ENCODE measurements at regions not wholly inside any gene's neighbourhood (a gene's known extent, or its start where the extent isn't known, plus 50 kb on each side); places are given as distances from the start of the nearest gene placed in this dataset.

DNA sequence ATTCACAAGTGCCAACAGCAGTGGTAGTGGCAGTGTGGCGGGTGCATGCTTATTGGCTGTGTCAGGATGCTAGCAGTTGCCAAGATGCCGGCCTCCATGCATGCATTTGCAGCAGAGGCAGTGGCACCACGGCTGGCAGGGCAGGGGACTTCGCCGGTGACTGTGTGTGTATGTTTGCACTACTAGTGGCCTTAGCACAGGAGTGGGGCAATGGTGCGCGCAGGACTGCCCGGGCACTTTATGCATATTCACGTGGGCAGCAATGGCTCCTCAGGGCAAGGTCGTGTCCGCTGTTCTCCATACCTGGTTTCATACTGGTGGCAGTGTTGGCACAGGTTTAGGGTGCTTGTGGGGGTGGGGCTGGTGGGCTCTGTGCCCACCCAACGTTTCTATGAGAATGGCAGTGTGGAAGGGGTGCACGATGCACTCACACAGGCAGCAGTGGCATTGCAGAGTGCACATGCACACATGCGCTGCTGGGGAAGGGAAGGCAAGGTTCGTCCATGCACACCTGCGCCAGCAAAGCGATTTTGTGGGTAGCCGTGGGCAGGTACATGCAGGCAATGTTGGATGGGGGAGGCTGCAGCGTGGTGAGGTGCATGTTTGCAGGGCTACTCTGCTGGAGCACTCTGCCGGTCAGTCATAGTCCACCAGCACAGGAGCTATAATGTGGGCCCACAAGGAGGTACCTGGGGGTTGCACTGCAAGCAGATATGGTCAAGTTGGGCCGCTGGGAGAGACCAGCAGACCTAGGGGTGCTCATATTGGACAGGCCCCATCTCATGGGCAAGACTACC lies 338.9 kb upstream of the TECRL start:
- TF ChIP-seq CTCF (IDR thresholded peaks at IDR 0.05; ENCODE audit: low read depth, low read length) (no peak), EZH2phosphoT487 (IDR thresholded peaks at IDR 0.05; ENCODE audit: low read depth) (no peak)
